Caki2 (cell line): ENCODE measurements at regions not wholly inside any gene's neighbourhood (a gene's known extent, or its start where the extent isn't known, plus 50 kb on each side); places are given as distances from the start of the nearest gene placed in this dataset.

ENCODE experiments used
- DNase-seq: peaks from one replicate; pipeline ENCODE4 v3.0.0-alpha.2; 2015; ENCODE audit warnings: low read depth
- in situ Hi-C: cut with HindIII; loops from 2 replicates; pipeline ENCODE4 v1.10.0; 2016; ENCODE audit warnings: low sequenced_read_pairs, low pct_unique_long_range_greater_than_20kb, mixed read lengths

- in situ Hi-C loops: no loop called here
- DNase-seq: no peak
Measured at GRCh38 chr1:219806642-219807041, 121.7 kb downstream of the SLC30A10 start.

GRCh38 chr1:219806020-219806419 lies 122.3 kb downstream of the SLC30A10 start:
- no peak for DNase-seq
- in situ Hi-C loops: no loop called here

- no peak for DNase-seq
Measured at GRCh38 chr1:219805191-219805590, 123.2 kb downstream of the SLC30A10 start.

GRCh38 chr1:219801156-219801820 lies 127.1 kb downstream of the SLC30A10 start:
- no peak for DNase-seq
- in situ Hi-C loops: no loop called here

More at GRCh38 chr1:219805191-219805590, 123.2 kb downstream of the SLC30A10 start:
- in situ Hi-C loops: no loop called here

- in situ Hi-C loops: no loop called here
- DNase-seq: peak; percentile 18
Measured at GRCh38 chr1:219798283-219799030, 129.9 kb downstream of the SLC30A10 start.

- in situ Hi-C loops: no loop called here
- no peak for DNase-seq
Measured at GRCh38 chr1:219797683-219798082, 130.7 kb downstream of the SLC30A10 start.

- in situ Hi-C loops: no loop called here
- DNase-seq: no peak
Measured at GRCh38 chr1:219797009-219797408, 131.3 kb downstream of the SLC30A10 start.

GRCh38 chr1:219795363-219795917 lies 132.9 kb downstream of the SLC30A10 start:
- DNase-seq: no peak
- in situ Hi-C loops: no loop called here

- no peak for DNase-seq
- in situ Hi-C loops: no loop called here
Measured at GRCh38 chr1:219794085-219794743, 134.1 kb downstream of the SLC30A10 start.

- DNase-seq: no peak
- in situ Hi-C loops: no loop called here
Measured at GRCh38 chr1:219792337-219793021, 135.9 kb downstream of the SLC30A10 start.

- no peak for DNase-seq
- in situ Hi-C loops: no loop called here
Measured at GRCh38 chr1:219791766-219792165, 136.6 kb downstream of the SLC30A10 start.

- DNase-seq: peak; percentile 40
Measured at GRCh38 chr1:219790834-219791615, 137.3 kb downstream of the SLC30A10 start.

GRCh38 chr1:219788700-219789099 lies 139.7 kb downstream of the SLC30A10 start:
- in situ Hi-C loops: no loop called here
- no peak for DNase-seq

More at GRCh38 chr1:219790834-219791615, 137.3 kb downstream of the SLC30A10 start:
- in situ Hi-C loops: no loop called here

GRCh38 chr1:219788091-219788490 lies 140.3 kb downstream of the SLC30A10 start:
- in situ Hi-C loops: no loop called here
- DNase-seq: no peak

- no peak for DNase-seq
- in situ Hi-C loops: no loop called here
Measured at GRCh38 chr1:219784660-219785381, 143.5 kb downstream of the SLC30A10 start.

GRCh38 chr1:219783605-219784235 lies 144.6 kb downstream of the SLC30A10 start:
- no peak for DNase-seq
- in situ Hi-C loops: no loop called here

- in situ Hi-C loops: no loop called here
- DNase-seq: no peak
Measured at GRCh38 chr1:219782929-219783328, 145.4 kb downstream of the SLC30A10 start.
